DND-41 (cell line): ENCODE measurements at regions not wholly inside any gene's neighbourhood (a gene's known extent, or its start where the extent isn't known, plus 50 kb on each side); places are given as distances from the start of the nearest gene placed in this dataset.

Experiments used
- CTCF ChIP-seq: IDR thresholded peaks from 2 replicates; pipeline ENCODE4 v1.5.1; 2012; ENCODE audit warnings: borderline replicate concordance, low read length, moderate library complexity, mild to moderate bottlenecking; ENCODE audit not compliant: poor library complexity, severe bottlenecking; ENCODE audit errors: extremely low read depth
- EZH2 ChIP-seq: IDR thresholded peaks from 3 replicates; pipeline ENCODE4 v1.6.1; 2012; ENCODE audit warnings: borderline replicate concordance, low read depth, mild to moderate bottlenecking, moderate library complexity, low read length, inconsistent platforms; ENCODE audit not compliant: severe bottlenecking

GRCh38 chr15:62406305-62406891 lies 241.3 kb upstream of the C2CD4B start:
- TF ChIP-seq CTCF (no peak), EZH2 (no peak)
